ENCODE measurements at regions not wholly inside any gene's neighbourhood (a gene's known extent, or its start where the extent isn't known, plus 50 kb on each side); places are given as distances from the start of the nearest gene placed in this dataset.

- no peak for TF ChIP-seq EZH2phosphoT487 (IDR thresholded peaks at IDR 0.05; ENCODE audit: borderline replicate concordance, low read length)
- TF ChIP-seq, protein P1, sequence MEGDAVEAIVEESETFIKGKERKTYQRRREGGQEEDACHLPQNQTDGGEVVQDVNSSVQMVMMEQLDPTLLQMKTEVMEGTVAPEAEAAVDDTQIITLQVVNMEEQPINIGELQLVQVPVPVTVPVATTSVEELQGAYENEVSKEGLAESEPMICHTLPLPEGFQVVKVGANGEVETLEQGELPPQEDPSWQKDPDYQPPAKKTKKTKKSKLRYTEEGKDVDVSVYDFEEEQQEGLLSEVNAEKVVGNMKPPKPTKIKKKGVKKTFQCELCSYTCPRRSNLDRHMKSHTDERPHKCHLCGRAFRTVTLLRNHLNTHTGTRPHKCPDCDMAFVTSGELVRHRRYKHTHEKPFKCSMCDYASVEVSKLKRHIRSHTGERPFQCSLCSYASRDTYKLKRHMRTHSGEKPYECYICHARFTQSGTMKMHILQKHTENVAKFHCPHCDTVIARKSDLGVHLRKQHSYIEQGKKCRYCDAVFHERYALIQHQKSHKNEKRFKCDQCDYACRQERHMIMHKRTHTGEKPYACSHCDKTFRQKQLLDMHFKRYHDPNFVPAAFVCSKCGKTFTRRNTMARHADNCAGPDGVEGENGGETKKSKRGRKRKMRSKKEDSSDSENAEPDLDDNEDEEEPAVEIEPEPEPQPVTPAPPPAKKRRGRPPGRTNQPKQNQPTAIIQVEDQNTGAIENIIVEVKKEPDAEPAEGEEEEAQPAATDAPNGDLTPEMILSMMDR (conservative IDR thresholded peaks at IDR 0.05; ENCODE audit: low read depth, low read length) = no peak
Measured at GRCh38 chr11:106552694-106553203, 465.5 kb downstream of the GUCY1A2 start.

All from PC-3 (cell line).